SK-N-SH treated with all-trans-retinoic acid at 6 μM for 48 hours (cell line): ENCODE measurements at regions not wholly inside any gene's neighbourhood (a gene's known extent, or its start where the extent isn't known, plus 50 kb on each side); places are given as distances from the start of the nearest gene placed in this dataset.

ENCODE experiments used
- ATAC-seq: fragments of 200-7000 bp; cut with Tn5 transposase; 3 replicates; pipeline ENCODE4 v1.9.1; 2020; ENCODE audit warnings: mild to moderate bottlenecking, moderate library complexity
- ARNTL ChIP-seq: fragments of 450-650 bp; formaldehyde crosslinking; IDR thresholded peaks from 2 replicates; pipeline ENCODE4 v1.5.0; 2020; ENCODE audit warnings: low read depth, mild to moderate bottlenecking, moderate library complexity, borderline replicate concordance
- CSDC2 ChIP-seq: fragments of 250-450 bp; sonication (Bioruptor Pico); IDR thresholded peaks from 2 replicates; pipeline ENCODE4 v1.5.0; 2020; ENCODE audit warnings: mild to moderate bottlenecking, moderate library complexity
- ESRRG ChIP-seq: fragments of 250-450 bp; sonication (Bioruptor Pico); IDR thresholded peaks from 2 replicates; pipeline ENCODE4 v1.6.1; 2021; ENCODE audit warnings: mild to moderate bottlenecking
- GLIS3 ChIP-seq: fragments of 250-450 bp; sonication (Bioruptor Pico); IDR thresholded peaks from 2 replicates; pipeline ENCODE4 v1.5.0; 2020; ENCODE audit warnings: mild to moderate bottlenecking, moderate library complexity
- ISL1 ChIP-seq: fragments of 250-450 bp; sonication (Bioruptor Pico); IDR thresholded peaks from 2 replicates; pipeline ENCODE4 v2.1.2; 2022; ENCODE audit warnings: mild to moderate bottlenecking, moderate library complexity
- OSR1 ChIP-seq: fragments of 250-450 bp; sonication (Bioruptor Pico); IDR thresholded peaks from 2 replicates; pipeline ENCODE4 v1.8.0; 2022; ENCODE audit warnings: moderate library complexity, mild to moderate bottlenecking, inconsistent platforms
- PPARA ChIP-seq: fragments of 250-450 bp; sonication (Bioruptor Pico); IDR thresholded peaks from 2 replicates; pipeline ENCODE4 v1.5.0; 2020; ENCODE audit warnings: mild to moderate bottlenecking, borderline replicate concordance
- RARB ChIP-seq: fragments of 250-450 bp; sonication (Bioruptor Pico); IDR thresholded peaks from 2 replicates; pipeline ENCODE4 v1.8.0; 2021; ENCODE audit warnings: mild to moderate bottlenecking, moderate library complexity
- SNAI2 ChIP-seq: fragments of 250-450 bp; sonication (Bioruptor Pico); IDR thresholded peaks from 2 replicates; pipeline ENCODE4 v1.5.0; 2020; ENCODE audit warnings: mild to moderate bottlenecking, moderate library complexity
- TCF4 ChIP-seq: fragments of 250-450 bp; sonication (Bioruptor Pico); IDR thresholded peaks from 2 replicates; pipeline ENCODE4 v1.8.0; 2021; ENCODE audit warnings: mild to moderate bottlenecking, moderate library complexity, borderline replicate concordance
- TOX ChIP-seq: fragments of 250-450 bp; sonication (Bioruptor Pico); IDR thresholded peaks from 2 replicates; pipeline ENCODE4 v1.8.0; 2021; ENCODE audit warnings: mild to moderate bottlenecking, moderate library complexity, borderline replicate concordance
- ZFP3 ChIP-seq: fragments of 250-450 bp; sonication (Bioruptor Pico); IDR thresholded peaks from 2 replicates; pipeline ENCODE4 v1.5.0; 2020; ENCODE audit warnings: mild to moderate bottlenecking, moderate library complexity
- ZFP30 ChIP-seq: fragments of 450-650 bp; formaldehyde crosslinking; IDR thresholded peaks from 2 replicates; pipeline ENCODE4 v1.5.0; 2022; ENCODE audit warnings: mild to moderate bottlenecking, moderate library complexity
- ZNF70 ChIP-seq: fragments of 450-650 bp; formaldehyde crosslinking; IDR thresholded peaks from 2 replicates; pipeline ENCODE4 v1.5.0; 2020; ENCODE audit warnings: mild to moderate bottlenecking, moderate library complexity
- ZNF8 ChIP-seq: fragments of 450-650 bp; formaldehyde crosslinking; IDR thresholded peaks from 2 replicates; pipeline ENCODE4 v1.5.0; 2020; ENCODE audit warnings: mild to moderate bottlenecking, moderate library complexity
- TF ChIP-seq, protein P1 (sequence below): fragments of 250-450 bp; sonication (Bioruptor Pico); IDR thresholded peaks from 2 replicates; pipeline ENCODE4 v1.5.1; 2020; ENCODE audit warnings: low read depth, mild to moderate bottlenecking, moderate library complexity
- TF ChIP-seq, protein P2 (sequence below): fragments of 250-450 bp; sonication (Bioruptor Pico); IDR thresholded peaks from 2 replicates; pipeline ENCODE4 v1.8.0; 2020; ENCODE audit warnings: mild to moderate bottlenecking, moderate library complexity, borderline replicate concordance
- TF ChIP-seq, protein P3 (sequence below): fragments of 250-450 bp; sonication (Bioruptor Pico); IDR thresholded peaks from 2 replicates; pipeline ENCODE4 v1.5.1; 2021; ENCODE audit warnings: mild to moderate bottlenecking, moderate library complexity
- TF ChIP-seq, protein P4 (sequence below): fragments of 250-450 bp; sonication (Bioruptor Pico); IDR thresholded peaks from 2 replicates; pipeline ENCODE4 v1.8.0; 2021; ENCODE audit warnings: low read depth, mild to moderate bottlenecking, moderate library complexity, borderline replicate concordance
- TF ChIP-seq, protein P5 (sequence below): fragments of 250-450 bp; sonication (Bioruptor Pico); IDR thresholded peaks from 2 replicates; pipeline ENCODE4 v1.5.0; 2020; ENCODE audit warnings: mild to moderate bottlenecking, moderate library complexity

DNA sequence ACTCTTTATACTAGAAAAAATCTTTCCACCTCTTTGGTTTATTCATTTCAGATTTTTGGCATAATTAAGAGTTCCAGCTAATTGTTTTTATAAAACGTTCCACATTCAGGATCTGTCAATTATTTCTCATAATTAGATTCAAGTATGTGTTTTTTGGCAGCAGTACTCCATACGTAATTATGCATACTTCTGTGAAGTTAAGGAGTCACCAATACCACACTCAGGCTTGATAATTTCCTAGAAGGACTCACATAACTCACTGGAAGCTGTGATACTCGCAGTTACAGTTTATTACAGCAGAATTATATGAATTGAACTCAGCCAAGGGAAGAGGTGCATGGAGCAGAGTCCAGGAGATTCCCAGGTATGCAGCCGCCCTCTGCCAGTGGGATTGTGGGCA, 290.5 kb upstream of the AKR1E2 start:
- no peak for ATAC-seq
- TF ChIP-seq TCF4 (no peak), RARB (no peak), ZFP30 (CRISPR knock-in tag) (no peak), GLIS3 (CRISPR knock-in tag) (no peak)
- TF ChIP-seq, protein P1, sequence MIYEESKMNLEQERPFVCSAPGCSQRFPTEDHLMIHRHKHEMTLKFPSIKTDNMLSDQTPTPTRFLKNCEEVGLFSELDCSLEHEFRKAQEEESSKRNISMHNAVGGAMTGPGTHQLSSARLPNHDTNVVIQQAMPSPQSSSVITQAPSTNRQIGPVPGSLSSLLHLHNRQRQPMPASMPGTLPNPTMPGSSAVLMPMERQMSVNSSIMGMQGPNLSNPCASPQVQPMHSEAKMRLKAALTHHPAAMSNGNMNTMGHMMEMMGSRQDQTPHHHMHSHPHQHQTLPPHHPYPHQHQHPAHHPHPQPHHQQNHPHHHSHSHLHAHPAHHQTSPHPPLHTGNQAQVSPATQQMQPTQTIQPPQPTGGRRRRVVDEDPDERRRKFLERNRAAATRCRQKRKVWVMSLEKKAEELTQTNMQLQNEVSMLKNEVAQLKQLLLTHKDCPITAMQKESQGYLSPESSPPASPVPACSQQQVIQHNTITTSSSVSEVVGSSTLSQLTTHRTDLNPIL (CRISPR knock-in tag): no peak

DNA sequence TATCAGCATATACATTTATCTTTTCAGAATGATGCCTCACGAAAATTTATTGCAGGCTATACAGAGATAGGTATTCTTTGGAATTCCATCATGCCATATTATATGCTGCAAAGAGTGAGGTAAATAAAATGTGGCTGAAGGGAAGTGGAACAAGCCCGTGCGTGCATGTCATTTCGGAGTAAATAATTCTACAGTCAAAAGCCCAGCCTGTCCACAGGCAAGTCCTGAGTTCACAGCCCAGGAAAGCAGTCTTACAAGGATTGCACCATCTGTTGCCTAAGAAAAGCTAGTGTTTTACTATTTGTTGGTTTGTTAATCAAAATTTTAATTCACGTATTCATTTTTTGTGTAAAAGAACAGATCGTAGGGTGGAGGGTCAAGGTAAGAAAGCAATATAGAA, 292.4 kb upstream of the AKR1E2 start:
- TF ChIP-seq ZNF8 (CRISPR knock-in tag) (no peak), RARB (no peak), ISL1 (no peak)
- no peak for ATAC-seq

DNA sequence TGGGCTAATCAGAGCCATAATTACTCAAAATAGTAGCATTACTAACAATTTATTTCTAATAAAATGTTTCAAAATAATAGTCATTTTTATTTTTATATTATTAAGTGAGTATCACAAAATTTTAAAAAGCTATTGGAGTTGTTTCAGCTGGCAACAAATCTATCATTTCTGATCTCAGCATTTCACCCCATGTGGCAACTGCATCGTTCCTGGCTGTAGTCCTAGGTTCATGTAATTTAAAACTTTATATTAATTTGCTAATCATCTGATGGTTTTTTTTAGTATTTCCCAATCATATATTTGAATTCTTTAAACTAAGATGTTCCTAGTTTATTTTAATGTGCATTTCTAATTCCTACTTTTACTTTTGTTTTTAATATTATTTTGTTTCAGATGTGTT, 293.0 kb upstream of the AKR1E2 start:
- ATAC-seq: no peak
- TF ChIP-seq ISL1 (no peak), PPARA (no peak), ZNF70 (CRISPR knock-in tag) (no peak), TCF4 (no peak), ZNF8 (CRISPR knock-in tag) (no peak)
- TF ChIP-seq, protein P2, sequence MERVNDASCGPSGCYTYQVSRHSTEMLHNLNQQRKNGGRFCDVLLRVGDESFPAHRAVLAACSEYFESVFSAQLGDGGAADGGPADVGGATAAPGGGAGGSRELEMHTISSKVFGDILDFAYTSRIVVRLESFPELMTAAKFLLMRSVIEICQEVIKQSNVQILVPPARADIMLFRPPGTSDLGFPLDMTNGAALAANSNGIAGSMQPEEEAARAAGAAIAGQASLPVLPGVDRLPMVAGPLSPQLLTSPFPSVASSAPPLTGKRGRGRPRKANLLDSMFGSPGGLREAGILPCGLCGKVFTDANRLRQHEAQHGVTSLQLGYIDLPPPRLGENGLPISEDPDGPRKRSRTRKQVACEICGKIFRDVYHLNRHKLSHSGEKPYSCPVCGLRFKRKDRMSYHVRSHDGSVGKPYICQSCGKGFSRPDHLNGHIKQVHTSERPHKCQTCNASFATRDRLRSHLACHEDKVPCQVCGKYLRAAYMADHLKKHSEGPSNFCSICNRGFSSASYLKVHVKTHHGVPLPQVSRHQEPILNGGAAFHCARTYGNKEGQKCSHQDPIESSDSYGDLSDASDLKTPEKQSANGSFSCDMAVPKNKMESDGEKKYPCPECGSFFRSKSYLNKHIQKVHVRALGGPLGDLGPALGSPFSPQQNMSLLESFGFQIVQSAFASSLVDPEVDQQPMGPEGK (CRISPR knock-in tag): no peak
- TF ChIP-seq, all 23 proteins: peak for 0

DNA sequence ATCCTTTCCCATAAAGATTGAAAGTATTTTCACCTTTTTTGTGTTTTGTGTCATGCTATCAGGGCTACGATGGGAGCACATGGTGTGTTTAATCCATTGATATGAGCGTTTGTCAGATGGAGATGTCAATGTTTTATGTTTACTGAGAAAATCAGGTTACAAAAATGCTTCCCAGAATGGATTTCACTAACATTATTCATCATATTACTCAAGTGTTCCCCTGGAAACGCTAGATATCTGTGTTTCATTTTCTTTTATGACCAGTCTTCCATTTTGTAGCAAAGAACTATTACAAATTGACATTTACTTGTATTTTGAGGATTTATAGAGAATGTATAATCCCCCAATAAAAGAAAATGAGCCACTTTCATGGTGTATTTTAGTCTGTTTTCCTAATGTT, 293.5 kb upstream of the AKR1E2 start:
- TF ChIP-seq, protein P3, sequence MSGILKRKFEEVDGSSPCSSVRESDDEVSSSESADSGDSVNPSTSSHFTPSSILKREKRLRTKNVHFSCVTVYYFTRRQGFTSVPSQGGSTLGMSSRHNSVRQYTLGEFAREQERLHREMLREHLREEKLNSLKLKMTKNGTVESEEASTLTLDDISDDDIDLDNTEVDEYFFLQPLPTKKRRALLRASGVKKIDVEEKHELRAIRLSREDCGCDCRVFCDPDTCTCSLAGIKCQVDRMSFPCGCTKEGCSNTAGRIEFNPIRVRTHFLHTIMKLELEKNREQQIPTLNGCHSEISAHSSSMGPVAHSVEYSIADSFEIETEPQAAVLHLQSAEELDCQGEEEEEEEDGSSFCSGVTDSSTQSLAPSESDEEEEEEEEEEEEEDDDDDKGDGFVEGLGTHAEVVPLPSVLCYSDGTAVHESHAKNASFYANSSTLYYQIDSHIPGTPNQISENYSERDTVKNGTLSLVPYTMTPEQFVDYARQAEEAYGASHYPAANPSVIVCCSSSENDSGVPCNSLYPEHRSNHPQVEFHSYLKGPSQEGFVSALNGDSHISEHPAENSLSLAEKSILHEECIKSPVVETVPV: no peak
- TF ChIP-seq ISL1 (peak; percentile 65), TOX (CRISPR knock-in tag) (peak; percentile 54; the same call in 1 of the 2 replicates), ESRRG (CRISPR knock-in tag) (no peak), SNAI2 (CRISPR knock-in tag) (no peak), ARNTL (CRISPR knock-in tag) (no peak), TCF4 (no peak), OSR1 (CRISPR knock-in tag) (no peak), ZFP3 (CRISPR knock-in tag) (no peak), ZNF70 (CRISPR knock-in tag) (0 out of 2 replicates have a peak, but pooled peaks have one; percentile 46), GLIS3 (CRISPR knock-in tag) (no peak)
- TF ChIP-seq, protein P4, sequence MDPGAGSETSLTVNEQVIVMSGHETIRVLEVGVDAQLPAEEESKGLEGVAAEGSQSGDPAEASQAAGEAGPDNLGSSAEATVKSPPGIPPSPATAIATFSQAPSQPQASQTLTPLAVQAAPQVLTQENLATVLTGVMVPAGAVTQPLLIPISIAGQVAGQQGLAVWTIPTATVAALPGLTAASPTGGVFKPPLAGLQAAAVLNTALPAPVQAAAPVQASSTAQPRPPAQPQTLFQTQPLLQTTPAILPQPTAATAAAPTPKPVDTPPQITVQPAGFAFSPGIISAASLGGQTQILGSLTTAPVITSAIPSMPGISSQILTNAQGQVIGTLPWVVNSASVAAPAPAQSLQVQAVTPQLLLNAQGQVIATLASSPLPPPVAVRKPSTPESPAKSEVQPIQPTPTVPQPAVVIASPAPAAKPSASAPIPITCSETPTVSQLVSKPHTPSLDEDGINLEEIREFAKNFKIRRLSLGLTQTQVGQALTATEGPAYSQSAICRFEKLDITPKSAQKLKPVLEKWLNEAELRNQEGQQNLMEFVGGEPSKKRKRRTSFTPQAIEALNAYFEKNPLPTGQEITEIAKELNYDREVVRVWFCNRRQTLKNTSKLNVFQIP (CRISPR knock-in tag): no peak
- TF ChIP-seq, protein P5, sequence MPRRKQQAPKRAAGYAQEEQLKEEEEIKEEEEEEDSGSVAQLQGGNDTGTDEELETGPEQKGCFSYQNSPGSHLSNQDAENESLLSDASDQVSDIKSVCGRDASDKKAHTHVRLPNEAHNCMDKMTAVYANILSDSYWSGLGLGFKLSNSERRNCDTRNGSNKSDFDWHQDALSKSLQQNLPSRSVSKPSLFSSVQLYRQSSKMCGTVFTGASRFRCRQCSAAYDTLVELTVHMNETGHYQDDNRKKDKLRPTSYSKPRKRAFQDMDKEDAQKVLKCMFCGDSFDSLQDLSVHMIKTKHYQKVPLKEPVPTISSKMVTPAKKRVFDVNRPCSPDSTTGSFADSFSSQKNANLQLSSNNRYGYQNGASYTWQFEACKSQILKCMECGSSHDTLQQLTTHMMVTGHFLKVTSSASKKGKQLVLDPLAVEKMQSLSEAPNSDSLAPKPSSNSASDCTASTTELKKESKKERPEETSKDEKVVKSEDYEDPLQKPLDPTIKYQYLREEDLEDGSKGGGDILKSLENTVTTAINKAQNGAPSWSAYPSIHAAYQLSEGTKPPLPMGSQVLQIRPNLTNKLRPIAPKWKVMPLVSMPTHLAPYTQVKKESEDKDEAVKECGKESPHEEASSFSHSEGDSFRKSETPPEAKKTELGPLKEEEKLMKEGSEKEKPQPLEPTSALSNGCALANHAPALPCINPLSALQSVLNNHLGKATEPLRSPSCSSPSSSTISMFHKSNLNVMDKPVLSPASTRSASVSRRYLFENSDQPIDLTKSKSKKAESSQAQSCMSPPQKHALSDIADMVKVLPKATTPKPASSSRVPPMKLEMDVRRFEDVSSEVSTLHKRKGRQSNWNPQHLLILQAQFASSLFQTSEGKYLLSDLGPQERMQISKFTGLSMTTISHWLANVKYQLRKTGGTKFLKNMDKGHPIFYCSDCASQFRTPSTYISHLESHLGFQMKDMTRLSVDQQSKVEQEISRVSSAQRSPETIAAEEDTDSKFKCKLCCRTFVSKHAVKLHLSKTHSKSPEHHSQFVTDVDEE (CRISPR knock-in tag): no peak
- peak; percentile 68 for ATAC-seq

DNA sequence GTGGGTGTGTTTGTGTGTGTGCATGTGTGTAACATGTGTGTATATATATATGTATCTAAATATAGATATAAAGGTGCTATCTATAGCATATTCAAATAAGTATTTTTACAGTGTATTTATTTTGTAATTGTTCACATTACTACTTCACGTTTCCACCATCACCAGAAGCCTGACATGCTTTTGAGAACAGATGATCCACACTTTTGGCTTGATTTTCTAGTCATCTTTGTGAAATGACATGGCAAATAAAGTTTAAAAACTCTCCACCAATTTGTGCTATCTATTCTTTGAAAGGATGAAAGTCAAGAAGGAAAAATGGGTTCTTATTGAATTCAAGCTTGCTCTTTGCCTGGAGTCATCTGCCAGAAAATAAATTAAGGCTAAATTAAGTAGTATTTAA, 294.0 kb upstream of the AKR1E2 start:
- no peak for ATAC-seq
- no peak for TF ChIP-seq ZNF8 (CRISPR knock-in tag)
- TF ChIP-seq, protein P3: no peak
- no peak for TF ChIP-seq ZFP3 (CRISPR knock-in tag)
- TF ChIP-seq, protein P1 (CRISPR knock-in tag): no peak
- no peak for TF ChIP-seq ARNTL (CRISPR knock-in tag)
- no peak for TF ChIP-seq GLIS3 (CRISPR knock-in tag)
- TF ChIP-seq, protein P4 (CRISPR knock-in tag): no peak
- TF ChIP-seq TOX (CRISPR knock-in tag): no peak
- TF ChIP-seq ISL1: no peak
- TF ChIP-seq CSDC2 (CRISPR knock-in tag): no peak
